ENCODE measurements at regions not wholly inside any gene's neighbourhood (a gene's known extent, or its start where the extent isn't known, plus 50 kb on each side); places are given as distances from the start of the nearest gene placed in this dataset.

DNA sequence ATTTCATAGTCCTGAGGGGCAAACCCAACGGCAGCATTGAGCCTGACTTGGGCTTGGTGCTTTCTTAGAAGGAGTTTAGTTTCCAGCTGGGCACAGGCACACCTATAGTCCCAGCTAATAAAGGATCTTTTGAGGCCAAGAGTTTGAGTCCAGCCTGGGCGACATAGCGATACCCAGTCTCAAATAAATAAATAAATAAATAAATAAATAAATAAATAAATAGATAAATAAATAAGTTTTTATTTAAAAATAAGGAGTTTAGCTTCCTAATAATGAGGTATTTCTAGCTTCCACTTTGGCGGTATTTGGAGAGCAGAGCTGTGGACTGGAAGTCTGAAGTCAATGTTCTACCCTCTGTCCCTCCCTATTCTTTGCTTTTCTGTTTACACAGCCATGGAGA is 186.6 kb downstream of the URB2 start:
- Histone ChIP-seq H3K4me3 (ENCODE audit: low read depth, low read length) (no peak overlapping the region), H3K36me3 (ENCODE audit: control insufficient read depth, insufficient read depth, low read length) (no peaks in the 10 kb centered on the region), H3K9me3 (0 out of 2 replicates have a peak, but pooled peaks cover 18% of the 10 kb centered on the region), H3K27me3 (replicated peaks; ENCODE audit: control insufficient read depth, insufficient read depth, low read length) (no peaks in the 10 kb centered on the region), H3K4me1 (no peaks in the 10 kb centered on the region)
- H3K27me3 Mint-ChIP-seq (ENCODE audit: insufficient read depth, unreplicated experiment): peaks cover 8% of the 10 kb centered on the region
- H3K4me1 Mint-ChIP-seq (ENCODE audit: low read depth, unreplicated experiment): no peaks in the 10 kb centered on the region
- ChIA-PET CTCF (no interaction called here), POLR2A (no interaction called here)
- H3K36me3 Mint-ChIP-seq (ENCODE audit: insufficient read depth, unreplicated experiment): peaks cover 6% of the 10 kb centered on the region
- TF ChIP-seq, protein P1, sequence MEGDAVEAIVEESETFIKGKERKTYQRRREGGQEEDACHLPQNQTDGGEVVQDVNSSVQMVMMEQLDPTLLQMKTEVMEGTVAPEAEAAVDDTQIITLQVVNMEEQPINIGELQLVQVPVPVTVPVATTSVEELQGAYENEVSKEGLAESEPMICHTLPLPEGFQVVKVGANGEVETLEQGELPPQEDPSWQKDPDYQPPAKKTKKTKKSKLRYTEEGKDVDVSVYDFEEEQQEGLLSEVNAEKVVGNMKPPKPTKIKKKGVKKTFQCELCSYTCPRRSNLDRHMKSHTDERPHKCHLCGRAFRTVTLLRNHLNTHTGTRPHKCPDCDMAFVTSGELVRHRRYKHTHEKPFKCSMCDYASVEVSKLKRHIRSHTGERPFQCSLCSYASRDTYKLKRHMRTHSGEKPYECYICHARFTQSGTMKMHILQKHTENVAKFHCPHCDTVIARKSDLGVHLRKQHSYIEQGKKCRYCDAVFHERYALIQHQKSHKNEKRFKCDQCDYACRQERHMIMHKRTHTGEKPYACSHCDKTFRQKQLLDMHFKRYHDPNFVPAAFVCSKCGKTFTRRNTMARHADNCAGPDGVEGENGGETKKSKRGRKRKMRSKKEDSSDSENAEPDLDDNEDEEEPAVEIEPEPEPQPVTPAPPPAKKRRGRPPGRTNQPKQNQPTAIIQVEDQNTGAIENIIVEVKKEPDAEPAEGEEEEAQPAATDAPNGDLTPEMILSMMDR (IDR thresholded peaks at IDR 0.05; ENCODE audit: insufficient read depth in 1 of 2, low read depth in 1 of 2, low read length in 1 of 2, severe bottlenecking in 1 of 2, unreplicated experiment in 1 of 2): no peak
- peaks cover 41% of the 10 kb centered on the region for H3K9me3 Mint-ChIP-seq (ENCODE audit: unreplicated experiment)
- no peak overlapping the region for H3K27ac Mint-ChIP-seq (ENCODE audit: unreplicated experiment)
- BruUV-seq (replicated peaks): no TSS peak
- no peak for DNase-seq
- H3K4me3 Mint-ChIP-seq (ENCODE audit: unreplicated experiment): no peak overlapping the region
- intact Hi-C loops (cut with micrococcal nuclease; ENCODE audit: unreplicated experiment): no loop called here

DNA sequence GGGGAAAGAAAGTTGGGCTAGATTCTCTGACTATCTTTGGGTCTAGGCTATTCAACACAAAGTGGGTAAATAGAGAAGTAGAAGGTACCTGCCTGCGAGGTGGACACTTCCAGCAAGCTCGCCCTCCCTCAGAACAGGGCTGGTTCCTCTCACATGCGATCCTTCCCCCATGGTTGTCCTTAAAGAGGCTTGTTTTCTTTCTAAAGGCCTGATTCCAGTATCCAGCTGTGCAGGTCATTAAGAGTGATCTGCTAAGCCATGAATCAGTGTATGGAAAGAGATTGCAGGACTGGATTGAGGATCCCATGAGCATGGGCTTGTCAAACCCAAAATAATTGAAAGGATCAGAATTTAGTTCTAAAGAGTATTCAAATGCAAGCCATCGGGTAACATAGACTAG is 189.0 kb downstream of the URB2 start:
- ChIA-PET POLR2A (no interaction called here), CTCF (no interaction called here)
- no peaks in the 10 kb centered on the region for H3K4me1 ChIP-seq
- H3K4me1 Mint-ChIP-seq (ENCODE audit: low read depth, unreplicated experiment): no peaks in the 10 kb centered on the region
- DNase-seq: no peak
- H3K27ac Mint-ChIP-seq (ENCODE audit: unreplicated experiment): no peak overlapping the region
- H3K36me3 Mint-ChIP-seq (ENCODE audit: insufficient read depth, unreplicated experiment): peaks cover 6% of the 10 kb centered on the region
- TF ChIP-seq, protein P1 (IDR thresholded peaks at IDR 0.05; ENCODE audit: insufficient read depth in 1 of 2, low read depth in 1 of 2, low read length in 1 of 2, severe bottlenecking in 1 of 2, unreplicated experiment in 1 of 2): no peak
- H3K36me3 ChIP-seq (ENCODE audit: control insufficient read depth, insufficient read depth, low read length): no peaks in the 10 kb centered on the region
- 0 out of 2 replicates have a peak, but pooled peaks cover 14% of the 10 kb centered on the region for H3K9me3 ChIP-seq
- no peaks in the 10 kb centered on the region for H3K27me3 ChIP-seq (replicated peaks; ENCODE audit: control insufficient read depth, insufficient read depth, low read length)
- BruUV-seq (replicated peaks): no TSS peak
- peaks cover 15% of the 10 kb centered on the region for H3K27me3 Mint-ChIP-seq (ENCODE audit: insufficient read depth, unreplicated experiment)
- peaks cover 25% of the 10 kb centered on the region for H3K9me3 Mint-ChIP-seq (ENCODE audit: unreplicated experiment)
- no peak overlapping the region for H3K4me3 Mint-ChIP-seq (ENCODE audit: unreplicated experiment)
- intact Hi-C loops (cut with micrococcal nuclease; ENCODE audit: unreplicated experiment): no loop called here
- no peak overlapping the region for H3K4me3 ChIP-seq (ENCODE audit: low read depth, low read length)

DNA sequence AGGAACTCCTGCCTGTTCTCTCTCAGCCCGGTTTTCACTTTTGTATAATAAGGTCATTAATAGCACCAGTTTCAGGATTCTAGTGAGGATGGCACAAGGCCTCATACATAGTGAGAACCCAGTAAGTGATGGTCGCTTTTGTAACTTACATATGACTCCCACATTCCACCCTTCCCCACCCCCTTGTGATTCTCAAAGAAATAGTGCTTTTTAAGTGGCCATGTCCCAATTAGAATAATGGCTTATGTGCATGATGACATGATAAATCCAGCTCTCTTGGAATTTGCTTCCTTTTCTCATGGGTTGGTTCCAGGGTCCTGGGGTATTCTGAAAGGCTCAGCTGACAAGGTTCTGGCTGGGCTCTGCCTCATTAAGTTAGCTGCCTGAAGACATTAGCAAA is 189.9 kb downstream of the URB2 start:
- Mint-ChIP-seq H3K4me3 (ENCODE audit: unreplicated experiment) (no peak overlapping the region), H3K36me3 (ENCODE audit: insufficient read depth, unreplicated experiment) (peaks cover 6% of the 10 kb centered on the region), H3K4me1 (ENCODE audit: low read depth, unreplicated experiment) (no peaks in the 10 kb centered on the region), H3K9me3 (ENCODE audit: unreplicated experiment) (peaks cover 17% of the 10 kb centered on the region), H3K27me3 (ENCODE audit: insufficient read depth, unreplicated experiment) (peaks cover 15% of the 10 kb centered on the region), H3K27ac (ENCODE audit: unreplicated experiment) (no peak overlapping the region)
- Histone ChIP-seq H3K9me3 (0 out of 2 replicates have a peak, but pooled peaks cover 7% of the 10 kb centered on the region), H3K36me3 (ENCODE audit: control insufficient read depth, insufficient read depth, low read length) (no peaks in the 10 kb centered on the region), H3K4me3 (ENCODE audit: low read depth, low read length) (no peak overlapping the region), H3K4me1 (no peaks in the 10 kb centered on the region), H3K27me3 (replicated peaks; ENCODE audit: control insufficient read depth, insufficient read depth, low read length) (no peaks in the 10 kb centered on the region)
- no TSS peak for BruUV-seq (replicated peaks)
- TF ChIP-seq, protein P1 (IDR thresholded peaks at IDR 0.05; ENCODE audit: insufficient read depth in 1 of 2, low read depth in 1 of 2, low read length in 1 of 2, severe bottlenecking in 1 of 2, unreplicated experiment in 1 of 2): no peak
- no peak for DNase-seq
- intact Hi-C loops (cut with micrococcal nuclease; ENCODE audit: unreplicated experiment): no loop called here
- ChIA-PET CTCF (interaction anchor here (0.5 kb wide), 1 partner anchor 534 kb away, joined by 3 read pairs; no protein-coding TSS in a partner anchor), POLR2A (no interaction called here)

Measured in Caco-2 (cell line).